Heart right ventricle (tissue), 16 donors: ENCODE measurements at regions not wholly inside any gene's neighbourhood (a gene's known extent, or its start where the extent isn't known, plus 50 kb on each side); places are given as distances from the start of the nearest gene placed in this dataset.

Source experiments
- ATAC-seq, 8 donors: fragments of 200-7000 bp; cut with Tn5 transposase; one replicate each; pipeline ENCODE4 v1.9.1; 2020; ENCODE audit warnings: mild to moderate bottlenecking in 8 of 8, moderate library complexity in 8 of 8, moderate number of reproducible peaks in 1 of 8
- DNase-seq, 2 donors: peaks; one replicate each; pipeline ENCODE4 v3.0.0-alpha.2; 2020
- H3K27ac ChIP-seq, 10 donors: fragments of 200-600 bp; sonication (generic) in 2 of 10; one replicate each; pipeline versions ENCODE4 v1.5.0 to v1.8.0; 2020 to 2022; ENCODE audit warnings: mild to moderate bottlenecking in 3 of 10
- H3K27me3 ChIP-seq, 7 donors: fragments of 200-600 bp; one replicate each; pipeline ENCODE4 v1.8.0; 2021 to 2022; ENCODE audit warnings: mild to moderate bottlenecking in 2 of 7
- H3K36me3 ChIP-seq, 9 donors: fragments of 200-600 bp; sonication (generic) in 1 of 9; one replicate each; pipeline versions ENCODE4 v1.5.0 to v1.8.0; 2020 to 2022; ENCODE audit warnings: mild to moderate bottlenecking in 2 of 9
- H3K4me1 ChIP-seq, 9 donors: fragments of 200-600 bp; sonication (generic) in 1 of 9; one replicate each; pipeline versions ENCODE4 v1.5.0 to v1.8.0; 2020 to 2022; ENCODE audit warnings: mild to moderate bottlenecking in 4 of 9
- H3K4me3 ChIP-seq, 10 donors: fragments of 200-600 bp; sonication (generic) in 2 of 10; one replicate each; pipeline versions ENCODE4 v1.5.0 to v1.8.0; 2020 to 2022; ENCODE audit warnings: mild to moderate bottlenecking in 7 of 10, moderate library complexity in 2 of 10
- H3K9me3 ChIP-seq, 11 donors: fragments of 200-600 bp in 10 of 11; sonication (generic) in 2 of 11; one replicate each; pipeline versions ENCODE4 v1.5.0 to v1.8.0; 2013 to 2022; ENCODE audit warnings: mild to moderate bottlenecking in 2 of 11, control low read depth in 1 of 11, moderate library complexity in 1 of 11
- WGBS, 2 donors: extraction: QIAGEN DNeasy Blood & Tissue Kit; methylation state at CpG; one replicate each; pipeline ENCODE4 v1.1.7; 2013; ENCODE audit warnings: inconsistent platforms in 1 of 2; 5-methylcytosine and 5-hydroxymethylcytosine counted together
- intact Hi-C, 10 donors: fragments of 100-400 bp; cut with DNase I; formaldehyde crosslinking; loops; one replicate each; pipeline versions ENCODE4 v1.11.1 to v1.14.2; 2022
- TF ChIP-seq, protein P1 (sequence below), 9 donors: fragments of 200-600 bp; sonication (generic) in 2 of 9; IDR thresholded peaks; one replicate each; pipeline versions ENCODE4 v1.5.0 to v1.8.0; 2021 to 2022; ENCODE audit warnings: antibody characterized with exemption in 9 of 9, mild to moderate bottlenecking in 5 of 9, moderate library complexity in 1 of 9
- donor health status: Arrhythmogenic right ventricular cardiomyopathy.
- donor health status: ischemic (EF 13 %, LVEDD 7.1; RV severe dilation, severe dysfunction).
- donor health status: healthy with polysubstance abuse.
- donor health status: DM: no; HTN: yes; CAD: no.
- donor health status: DM: no; HTN: no; CAD: no.
- donor health status: ischemic (EF 25% LVEDD 6.9; RV normal size, moderate dysfunction).
- donor health status: ischemic (EF 25% LVEDD 5.7; RV mildly dilated, moderate dysfunction).
- donor health status: healthy.
- donor health status: DM: yes; HTN: yes; CAD: no.
- donor health status: Ischemic cardiomyopathy.
- donor health status: ischemic (EF 35%, LVEDD 5.7; RV mildly dilated, moderate dysfunction).
- donor health status: nonischemic (EF 11% LVEDD 7.7; RV severe dilation, severe dysfunction).
- donor health status: DM: yes; HTN: yes; CAD: no.
- donor health status: PGD.
- donor health status: ischemic (EF 29% LVEDD 5.4; RV normal size, mild dysfunction).
- donor health status: nonischemic (EF 23%, LVEDD 6.1; RV moderate dilation, normal function).

GRCh38 chr2:575727-576236 is 101.4 kb downstream of the TMEM18 start:
- peaks cover 0 to 59% (median 25%) of the 10 kb centered on the region in 11 donors for H3K9me3 ChIP-seq
- no peak for DNase-seq
- no peaks in the 10 kb centered on the region for H3K36me3 ChIP-seq
- intact Hi-C loops, result no loop called here
- H3K4me3 ChIP-seq, result no peak overlapping the region
- no peak overlapping the region for H3K27ac ChIP-seq
- H3K27me3 ChIP-seq, result peaks cover 0 to 20% (median 10%) of the 10 kb centered on the region in 7 donors
- 40 to 65% methylated on average over 1 of the region's 1 CpG for WGBS, 2 donors
- H3K4me1 ChIP-seq, result no peaks in the 10 kb centered on the region
- TF ChIP-seq, protein P1, sequence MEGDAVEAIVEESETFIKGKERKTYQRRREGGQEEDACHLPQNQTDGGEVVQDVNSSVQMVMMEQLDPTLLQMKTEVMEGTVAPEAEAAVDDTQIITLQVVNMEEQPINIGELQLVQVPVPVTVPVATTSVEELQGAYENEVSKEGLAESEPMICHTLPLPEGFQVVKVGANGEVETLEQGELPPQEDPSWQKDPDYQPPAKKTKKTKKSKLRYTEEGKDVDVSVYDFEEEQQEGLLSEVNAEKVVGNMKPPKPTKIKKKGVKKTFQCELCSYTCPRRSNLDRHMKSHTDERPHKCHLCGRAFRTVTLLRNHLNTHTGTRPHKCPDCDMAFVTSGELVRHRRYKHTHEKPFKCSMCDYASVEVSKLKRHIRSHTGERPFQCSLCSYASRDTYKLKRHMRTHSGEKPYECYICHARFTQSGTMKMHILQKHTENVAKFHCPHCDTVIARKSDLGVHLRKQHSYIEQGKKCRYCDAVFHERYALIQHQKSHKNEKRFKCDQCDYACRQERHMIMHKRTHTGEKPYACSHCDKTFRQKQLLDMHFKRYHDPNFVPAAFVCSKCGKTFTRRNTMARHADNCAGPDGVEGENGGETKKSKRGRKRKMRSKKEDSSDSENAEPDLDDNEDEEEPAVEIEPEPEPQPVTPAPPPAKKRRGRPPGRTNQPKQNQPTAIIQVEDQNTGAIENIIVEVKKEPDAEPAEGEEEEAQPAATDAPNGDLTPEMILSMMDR (IDR thresholded peaks at IDR 0.05), result no peak
- peak in 1 of 8 donors; percentile 31 for ATAC-seq

GRCh38 chr2:575030-575726 is 102.0 kb downstream of the TMEM18 start:
- Histone ChIP-seq H3K4me3 (no peak overlapping the region), H3K36me3 (no peaks in the 10 kb centered on the region), H3K4me1 (no peaks in the 10 kb centered on the region), H3K27me3 (peaks cover 0 to 16% (median 7%) of the 10 kb centered on the region in 7 donors), H3K27ac (no peak overlapping the region), H3K9me3 (peaks cover 0 to 64% (median 25%) of the 10 kb centered on the region in 11 donors)
- DNase-seq (no peak), ATAC-seq (no peak)
- 77 to 81% methylated on average over 14 of the region's 14 CpGs for WGBS, 2 donors
- intact Hi-C loops, result no loop called here
- TF ChIP-seq, protein P1 (IDR thresholded peaks at IDR 0.05), result no peak

DNA sequence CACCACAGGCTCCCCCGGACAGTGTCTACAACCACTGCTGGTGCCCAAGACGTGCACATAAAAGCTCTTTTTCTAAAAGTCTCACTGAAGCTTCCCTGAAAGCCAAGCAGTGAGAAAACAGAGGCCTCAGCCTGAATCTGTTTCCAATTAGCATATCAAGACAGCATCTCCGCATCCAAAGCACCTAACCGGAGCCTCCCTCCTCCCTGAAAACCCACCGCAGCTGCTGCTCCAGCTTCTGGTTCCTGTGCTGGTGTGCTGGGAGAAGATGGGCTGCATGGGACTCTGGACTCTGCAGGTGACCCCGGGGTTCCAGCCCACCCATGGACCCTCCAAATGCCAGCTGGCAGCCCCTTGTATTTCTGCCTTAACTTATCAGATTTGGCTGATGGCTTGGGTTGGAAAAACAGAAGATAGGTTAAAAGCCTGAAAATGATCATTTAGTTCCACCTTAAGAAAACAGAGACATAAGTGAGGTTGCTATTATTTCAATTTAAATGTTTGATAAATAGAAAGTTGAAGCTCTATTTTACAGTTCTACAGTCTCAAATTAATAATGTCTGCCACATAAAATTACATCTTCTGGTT is 103.3 kb downstream of the TMEM18 start:
- TF ChIP-seq, protein P1 (IDR thresholded peaks at IDR 0.05), result no peak
- no peak for ATAC-seq
- no peak overlapping the region for H3K27ac ChIP-seq
- no peaks in the 10 kb centered on the region for H3K36me3 ChIP-seq
- peaks cover 0 to 8% (median 0%) of the 10 kb centered on the region in 7 donors for H3K27me3 ChIP-seq
- 52% methylated on average over 6 of the region's 6 CpGs for WGBS, 2 donors
- no peak for DNase-seq
- no peaks in the 10 kb centered on the region for H3K4me1 ChIP-seq
- H3K4me3 ChIP-seq, result no peak overlapping the region
- intact Hi-C loops, result no loop called here
- H3K9me3 ChIP-seq, result peaks cover 0 to 64% (median 25%) of the 10 kb centered on the region in 11 donors

DNA sequence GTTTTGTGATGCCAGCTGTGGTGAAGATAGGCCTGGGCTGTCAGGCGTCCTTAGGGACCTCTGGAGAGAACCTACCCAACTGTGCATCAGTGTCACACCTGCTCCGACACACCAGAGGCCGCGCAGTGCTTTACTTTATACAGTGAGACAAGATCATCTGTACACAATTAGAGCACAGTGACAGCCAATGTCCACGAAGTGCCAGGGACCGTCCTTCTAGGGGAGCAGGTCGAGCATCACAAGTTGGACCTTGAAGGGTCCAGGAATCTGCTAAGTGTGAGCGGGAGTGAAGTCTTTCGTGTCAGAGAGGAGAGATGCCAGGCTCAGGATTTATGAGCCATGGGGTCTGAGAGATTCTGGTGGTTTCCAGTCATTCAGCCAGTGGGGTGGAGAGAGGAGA is 104.2 kb downstream of the TMEM18 start:
- Histone ChIP-seq H3K27me3 (peaks cover 0 to 14% (median 2%) of the 10 kb centered on the region in 7 donors), H3K9me3 (peaks cover 0 to 64% (median 25%) of the 10 kb centered on the region in 11 donors), H3K4me1 (no peaks in the 10 kb centered on the region), H3K4me3 (no peak overlapping the region), H3K27ac (no peak overlapping the region), H3K36me3 (no peaks in the 10 kb centered on the region)
- WGBS, 2 donors, result 74 to 84% methylated on average over 9 of the region's 9 CpGs
- intact Hi-C loops, result no loop called here
- ATAC-seq (no peak), DNase-seq (no peak)
- TF ChIP-seq, protein P1 (IDR thresholded peaks at IDR 0.05), result no peak
